GM10266 (cell line): ENCODE measurements at regions not wholly inside any gene's neighbourhood (a gene's known extent, or its start where the extent isn't known, plus 50 kb on each side); places are given as distances from the start of the nearest gene placed in this dataset.

Experiments used
- DNase-seq: peaks from one replicate; pipeline ENCODE4 v3.0.0; 2012; ENCODE audit errors: extremely low spot score
- TF ChIP-seq, protein P1 (sequence below): IDR thresholded peaks from 2 replicates; pipeline ENCODE4 v1.5.1; 2012; ENCODE audit warnings: mild to moderate bottlenecking, low read depth; ENCODE audit not compliant: control insufficient read depth, insufficient read depth; ENCODE audit errors: missing control alignments

DNA sequence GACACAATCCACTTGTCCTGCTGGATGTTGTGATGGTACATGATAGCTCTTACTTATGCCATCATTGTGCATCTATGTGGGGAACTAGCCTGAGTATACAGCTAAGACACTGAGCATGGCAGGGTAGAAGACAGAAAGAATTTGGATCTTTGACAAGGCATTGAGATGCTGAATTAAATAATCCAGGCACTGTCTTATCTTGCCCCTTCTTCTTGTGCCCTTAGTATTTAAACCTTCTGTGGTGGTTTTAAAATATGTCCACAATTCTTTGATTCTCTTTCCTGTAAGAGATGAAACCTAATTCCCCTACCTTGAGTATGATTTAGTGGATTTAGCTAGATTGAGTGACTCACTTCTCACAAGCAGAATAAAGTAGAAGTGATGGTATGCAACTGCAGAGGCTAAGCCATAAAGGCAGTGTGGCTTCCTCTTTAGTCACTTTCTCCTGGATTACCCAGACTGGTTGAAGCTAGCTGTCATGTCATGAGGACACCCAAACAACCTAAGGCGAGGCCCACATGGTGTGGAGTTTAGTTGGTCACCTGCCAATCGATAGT is 174.0 kb upstream of the NREP start:
- TF ChIP-seq, protein P1, sequence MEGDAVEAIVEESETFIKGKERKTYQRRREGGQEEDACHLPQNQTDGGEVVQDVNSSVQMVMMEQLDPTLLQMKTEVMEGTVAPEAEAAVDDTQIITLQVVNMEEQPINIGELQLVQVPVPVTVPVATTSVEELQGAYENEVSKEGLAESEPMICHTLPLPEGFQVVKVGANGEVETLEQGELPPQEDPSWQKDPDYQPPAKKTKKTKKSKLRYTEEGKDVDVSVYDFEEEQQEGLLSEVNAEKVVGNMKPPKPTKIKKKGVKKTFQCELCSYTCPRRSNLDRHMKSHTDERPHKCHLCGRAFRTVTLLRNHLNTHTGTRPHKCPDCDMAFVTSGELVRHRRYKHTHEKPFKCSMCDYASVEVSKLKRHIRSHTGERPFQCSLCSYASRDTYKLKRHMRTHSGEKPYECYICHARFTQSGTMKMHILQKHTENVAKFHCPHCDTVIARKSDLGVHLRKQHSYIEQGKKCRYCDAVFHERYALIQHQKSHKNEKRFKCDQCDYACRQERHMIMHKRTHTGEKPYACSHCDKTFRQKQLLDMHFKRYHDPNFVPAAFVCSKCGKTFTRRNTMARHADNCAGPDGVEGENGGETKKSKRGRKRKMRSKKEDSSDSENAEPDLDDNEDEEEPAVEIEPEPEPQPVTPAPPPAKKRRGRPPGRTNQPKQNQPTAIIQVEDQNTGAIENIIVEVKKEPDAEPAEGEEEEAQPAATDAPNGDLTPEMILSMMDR = no peak
- DNase-seq = no peak

DNA sequence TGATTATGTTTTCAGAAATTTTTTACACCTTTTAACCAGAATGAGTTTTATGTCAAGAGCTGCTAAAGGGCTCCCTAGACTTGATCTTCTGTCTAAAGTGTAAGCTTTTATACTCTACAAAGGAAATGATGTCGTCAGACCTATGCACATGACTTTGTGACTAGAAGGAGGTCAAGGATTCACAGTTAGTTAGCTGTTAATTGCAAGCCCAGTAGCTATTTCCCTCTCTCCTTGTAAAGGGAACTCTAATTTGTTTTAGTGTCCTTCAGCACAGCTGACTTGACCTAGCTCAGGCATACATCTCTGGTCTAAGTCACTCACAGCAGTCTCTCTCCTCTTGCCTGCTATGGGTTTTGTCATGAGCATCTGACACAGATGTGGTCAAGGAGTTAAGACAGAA is 173.5 kb upstream of the NREP start:
- TF ChIP-seq, protein P1 = no peak
- no peak for DNase-seq

DNA sequence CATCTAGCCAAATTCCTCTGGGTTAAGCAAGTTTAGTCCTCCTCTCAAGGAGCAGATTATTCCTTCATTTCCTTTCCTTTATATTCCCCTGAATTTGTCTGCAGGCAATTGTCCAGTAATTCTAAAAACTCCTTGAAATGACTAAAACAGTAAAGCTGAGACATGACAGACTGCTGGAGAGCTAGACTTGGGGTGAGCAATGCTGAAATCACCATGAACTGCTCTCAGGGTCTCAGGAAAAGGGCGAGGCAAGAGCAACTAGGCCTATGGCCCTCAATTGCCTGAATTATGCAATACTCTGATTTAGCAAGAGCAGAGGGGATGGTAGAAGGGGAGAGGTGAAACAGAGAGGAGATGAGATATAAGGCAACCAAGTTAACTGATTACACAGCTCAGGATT is 172.9 kb upstream of the NREP start:
- DNase-seq = no peak
- TF ChIP-seq, protein P1 = no peak

DNA sequence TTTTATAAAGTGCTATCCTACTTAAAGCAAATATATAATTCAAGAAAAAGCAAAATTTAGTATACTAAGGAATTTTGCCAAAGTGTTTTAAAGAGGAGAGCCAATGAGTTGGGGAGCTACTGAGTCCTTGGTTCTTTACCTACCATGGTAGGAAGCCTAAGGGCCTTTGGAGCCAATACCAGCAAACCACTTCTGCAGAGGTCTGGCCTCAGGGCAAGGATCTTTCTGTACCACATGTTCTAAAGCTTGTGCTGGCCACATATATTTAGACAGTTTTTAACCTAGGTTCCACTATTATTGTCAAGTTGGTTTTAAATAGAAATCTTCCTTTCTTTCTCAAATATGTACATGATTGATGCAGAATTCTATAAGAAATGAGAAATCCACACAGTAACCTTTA is 172.3 kb upstream of the NREP start:
- DNase-seq = no peak

DNA sequence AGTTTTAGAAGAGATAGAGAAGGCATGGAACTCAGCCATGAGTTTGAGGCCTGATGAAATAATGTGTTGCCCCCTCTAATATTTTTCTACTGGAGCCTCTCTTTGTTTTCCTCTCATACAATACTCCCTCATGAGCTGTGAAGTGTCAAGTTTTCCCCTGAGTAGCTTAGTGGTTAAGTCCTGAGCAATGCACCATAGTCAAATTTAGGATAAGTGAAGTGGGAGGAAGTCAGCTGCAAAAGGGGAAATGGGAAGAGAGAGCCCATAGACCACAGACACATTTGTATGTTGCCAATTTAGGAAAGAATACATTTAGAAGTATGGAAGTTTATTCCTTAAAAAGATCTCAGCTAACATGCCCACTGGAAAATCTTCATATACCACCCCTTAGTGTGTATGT is 171.5 kb upstream of the NREP start:
- TF ChIP-seq, protein P1 = no peak
- DNase-seq = no peak

More for the DNA sequence above, 172.3 kb upstream of the NREP start:
- TF ChIP-seq, protein P1 = no peak

DNA sequence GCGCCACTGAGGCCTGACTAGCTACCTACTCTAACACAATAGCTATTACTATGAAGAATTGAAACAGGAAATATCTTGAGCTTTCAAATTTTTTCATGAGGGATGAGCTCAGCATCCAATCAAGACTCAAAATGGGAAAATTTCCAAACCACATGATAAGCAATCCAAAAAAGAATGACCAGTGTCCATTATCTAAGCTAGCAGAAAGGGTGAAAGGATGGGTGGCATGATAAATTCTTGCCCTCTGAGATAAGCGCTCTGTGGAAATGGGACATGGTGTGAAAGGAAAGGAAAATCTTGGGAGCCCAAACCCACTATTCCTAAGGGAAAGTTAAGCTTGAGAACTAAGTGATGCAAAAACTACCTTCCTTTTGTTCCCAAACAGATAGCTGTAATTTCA is 170.2 kb upstream of the NREP start:
- TF ChIP-seq, protein P1 = no peak
- no peak for DNase-seq

DNA sequence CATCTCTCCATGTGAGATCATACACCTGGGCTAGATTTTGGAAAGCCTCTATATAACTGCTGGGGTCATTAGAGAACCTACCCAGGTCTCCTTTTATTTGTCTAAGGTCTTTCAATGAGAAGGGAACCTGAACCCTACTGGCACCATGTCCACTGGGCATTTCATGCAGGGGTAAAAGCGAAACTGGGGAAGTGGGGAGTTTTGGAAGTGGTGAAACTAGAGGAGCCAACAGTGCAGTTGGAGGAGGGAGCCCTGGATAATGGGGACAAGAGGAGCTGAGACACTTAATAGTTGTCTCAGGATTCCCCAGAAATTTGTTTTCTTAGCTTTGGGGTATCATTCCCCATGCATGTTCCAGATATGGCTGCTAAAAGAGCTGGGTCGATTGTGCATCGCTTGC is 169.0 kb upstream of the NREP start:
- TF ChIP-seq, protein P1 = no peak
- DNase-seq = no peak
